NOMO-1 treated with DMSO at 0.1 percent for 48 hours (cell line): ENCODE measurements at regions not wholly inside any gene's neighbourhood (a gene's known extent, or its start where the extent isn't known, plus 50 kb on each side); places are given as distances from the start of the nearest gene placed in this dataset.
"Not testable (repeated sequence)": the region's sequence is repeated elsewhere in the genome, so short reads cannot be mapped to it uniquely, and the experiment has no call there.

Experiments
- DNase-seq: peaks from one replicate; lab custom pipeline; 2025; ENCODE audit not compliant: unreplicated experiment; lab: John Stamatoyannopoulos, UW

DNA sequence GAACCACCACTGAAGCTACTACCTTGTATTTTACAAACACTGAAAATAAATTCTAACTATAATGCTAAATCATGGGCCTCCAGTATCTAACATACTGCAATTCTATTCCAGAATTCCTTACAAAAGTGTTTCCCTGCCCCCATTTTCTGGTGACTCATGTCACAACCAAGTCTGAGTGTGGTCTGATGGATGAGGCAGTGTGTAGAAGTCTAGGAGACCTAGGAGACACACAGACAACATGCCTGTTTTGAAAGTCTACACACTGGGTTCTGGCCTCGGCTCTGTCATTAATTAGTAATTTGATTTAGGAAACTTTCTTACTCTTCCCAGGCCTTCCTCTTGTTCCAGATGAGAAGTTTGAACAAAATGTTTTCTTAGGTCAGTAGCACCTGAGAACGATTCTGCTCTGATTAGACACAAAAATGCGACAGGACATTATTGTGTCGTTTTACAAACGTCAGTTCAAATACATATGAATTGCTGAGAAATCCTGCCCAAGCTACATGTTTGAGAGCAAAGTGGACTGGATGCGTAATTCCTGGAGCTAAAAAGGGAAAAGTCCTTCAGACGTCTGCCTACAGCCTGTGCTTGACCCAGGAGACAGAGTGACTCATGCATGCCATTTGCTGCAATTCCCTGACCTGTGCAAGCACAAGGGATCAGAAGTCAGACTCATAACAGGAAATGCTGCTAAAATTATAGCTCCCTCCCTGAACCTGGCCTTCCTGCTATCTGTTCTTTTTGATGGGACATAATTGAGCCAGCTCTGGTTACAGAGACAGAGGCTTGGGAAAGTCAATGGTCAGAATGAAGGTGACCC is 494.4 kb downstream of the SOX11 start:
- no peak for DNase-seq

DNA sequence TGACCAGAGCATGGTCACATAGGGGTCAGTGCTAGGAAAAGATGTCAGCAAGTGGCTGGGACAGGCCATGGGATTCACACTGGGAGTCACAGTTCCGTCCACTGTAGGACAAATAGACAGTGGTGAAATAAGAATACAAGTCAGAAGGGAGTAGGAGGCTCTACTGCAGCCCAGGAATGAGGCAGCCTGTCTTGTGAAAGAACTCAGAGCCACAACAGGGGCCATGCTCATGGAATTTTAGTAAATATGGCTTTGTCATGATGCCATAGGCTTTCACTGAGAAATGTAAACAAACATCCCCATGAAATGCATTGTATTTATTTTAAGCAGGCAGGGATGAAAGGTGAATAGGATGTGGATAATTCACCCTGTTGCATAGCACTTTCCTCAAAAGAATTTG is 504.3 kb downstream of the SOX11 start:
- no peak for DNase-seq

DNA sequence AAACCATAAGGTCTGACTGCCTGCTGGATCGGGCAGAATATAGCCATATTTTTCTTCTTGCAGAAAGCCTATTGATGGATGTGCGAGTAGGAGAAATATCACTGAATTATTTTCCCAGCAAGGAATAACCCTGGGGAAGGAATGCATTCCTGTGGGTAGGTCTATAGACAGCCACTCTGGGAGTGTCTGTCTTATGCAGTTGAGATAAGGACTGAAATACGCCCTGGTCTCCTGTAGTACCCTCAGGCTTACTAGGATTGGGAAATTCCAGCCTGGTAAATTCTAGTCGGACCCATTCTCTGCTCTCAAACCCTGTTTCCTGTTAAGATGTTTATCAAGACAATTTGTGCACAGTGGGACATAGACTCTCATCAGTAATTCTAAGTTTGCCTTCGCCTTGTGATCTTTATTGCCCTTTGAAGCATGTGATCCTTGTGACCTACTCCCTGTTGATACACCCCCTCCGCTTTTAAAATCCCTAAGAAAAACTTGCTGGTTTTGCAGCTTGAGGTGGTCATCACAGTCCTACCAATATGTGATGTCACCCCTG is 506.3 kb downstream of the SOX11 start:
- not testable (repeated sequence) for DNase-seq

DNA sequence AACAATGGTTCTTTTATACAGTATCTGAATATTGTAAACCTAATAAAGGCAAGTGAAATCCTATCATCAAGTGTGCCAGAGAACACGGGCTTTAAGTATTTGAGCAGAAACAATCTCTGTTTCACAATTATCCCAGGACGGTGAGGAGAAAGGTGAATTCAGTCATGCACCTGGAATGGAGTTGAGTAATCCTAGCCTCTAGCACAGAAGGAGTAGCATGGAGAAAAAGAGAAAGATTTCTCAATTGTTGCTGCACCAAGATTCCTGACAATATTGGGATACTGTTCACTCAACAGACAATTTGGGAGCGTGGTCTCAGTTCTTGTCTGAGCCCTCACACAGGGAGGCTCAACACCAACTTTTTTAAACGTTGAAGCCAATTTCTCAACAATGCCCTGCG is 510.6 kb downstream of the SOX11 start:
- DNase-seq: no peak

DNA sequence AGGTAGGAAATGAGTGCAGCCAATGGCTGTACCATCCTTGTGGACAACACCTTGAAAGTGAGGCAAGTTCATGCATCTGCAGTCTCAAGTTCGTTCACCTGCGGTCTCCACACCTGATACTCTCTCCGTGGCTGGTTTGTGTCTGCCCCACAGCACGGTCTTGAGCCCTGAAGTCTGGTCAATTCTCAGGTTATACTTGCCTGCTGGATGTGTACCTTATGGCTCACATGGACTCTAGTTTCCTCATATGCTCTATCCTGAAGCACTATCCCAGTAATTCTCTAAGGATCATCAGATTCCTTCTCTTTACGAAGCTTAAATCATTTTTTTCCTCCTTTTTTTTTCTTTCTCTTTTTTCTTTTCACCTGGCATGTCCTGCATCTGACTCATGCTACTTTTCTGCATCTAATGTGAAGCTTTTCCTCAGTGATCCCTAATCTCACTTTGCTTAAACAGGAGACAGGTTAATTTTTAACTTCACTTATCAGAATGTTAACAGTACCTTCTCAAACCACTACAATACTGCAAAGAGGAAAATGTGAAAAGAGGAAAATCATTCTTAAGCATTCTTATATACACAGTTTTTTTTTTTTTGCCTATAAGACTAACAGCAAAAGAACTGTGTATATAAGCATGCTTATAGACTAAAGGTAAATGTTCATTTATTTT is 511.2 kb downstream of the SOX11 start:
- no peak for DNase-seq

DNA sequence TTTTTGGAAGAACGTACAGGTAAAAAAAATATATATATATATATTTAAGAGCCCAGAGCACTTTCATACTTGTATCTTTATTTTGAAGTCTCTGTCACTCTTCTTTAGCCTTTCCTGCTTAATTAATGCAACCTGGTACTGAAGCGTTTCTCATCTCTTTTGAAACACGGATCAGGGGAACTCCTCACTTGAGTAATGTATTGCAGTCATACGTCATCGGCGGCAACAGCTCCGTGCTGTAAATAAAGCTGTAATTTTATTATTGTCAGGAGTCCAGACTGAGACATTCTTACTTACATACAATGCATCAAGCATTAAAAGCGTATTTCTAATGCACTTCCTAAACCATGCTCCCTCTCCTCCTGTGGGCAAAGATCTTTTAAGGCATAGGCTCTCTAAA is 514.7 kb downstream of the SOX11 start:
- no peak for DNase-seq

DNA sequence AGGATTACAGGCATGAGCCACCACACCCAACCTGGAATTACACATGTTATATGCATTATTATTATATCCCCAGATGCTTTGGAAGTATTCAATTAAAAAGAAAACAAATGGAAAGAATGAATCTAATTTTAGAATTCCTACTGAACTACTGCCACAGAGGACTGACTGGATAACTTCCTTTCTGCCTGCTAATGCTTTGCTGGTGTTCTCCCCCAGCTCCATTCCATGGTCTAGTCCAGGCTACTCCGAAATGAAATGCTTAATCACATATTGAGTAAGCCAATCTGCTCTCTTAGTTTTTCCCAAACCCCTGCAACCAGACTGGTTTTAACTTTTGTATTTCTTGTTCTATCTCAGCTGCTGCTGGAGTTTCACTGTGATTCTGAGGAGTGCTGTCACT is 519.1 kb downstream of the SOX11 start:
- DNase-seq: no peak

DNA sequence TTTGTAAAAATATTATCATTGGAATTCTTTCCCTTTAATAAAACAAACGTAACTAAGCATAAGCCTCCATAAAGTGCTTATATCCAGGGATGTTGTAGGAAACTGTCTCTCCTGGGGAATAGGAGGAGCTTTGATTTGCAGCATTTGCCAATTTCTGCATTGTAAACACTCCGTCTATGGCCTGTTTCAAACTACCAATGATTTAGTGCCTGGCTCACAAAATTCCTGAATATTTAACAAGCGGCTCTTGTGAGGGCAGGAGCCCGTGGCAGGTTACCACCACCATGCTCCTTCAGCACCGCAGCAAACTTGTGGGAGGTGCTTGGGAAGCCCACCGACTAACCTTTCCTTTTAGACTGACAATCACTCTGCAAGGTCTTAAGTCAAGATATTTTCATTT is 520.3 kb downstream of the SOX11 start:
- DNase-seq: no peak

DNA sequence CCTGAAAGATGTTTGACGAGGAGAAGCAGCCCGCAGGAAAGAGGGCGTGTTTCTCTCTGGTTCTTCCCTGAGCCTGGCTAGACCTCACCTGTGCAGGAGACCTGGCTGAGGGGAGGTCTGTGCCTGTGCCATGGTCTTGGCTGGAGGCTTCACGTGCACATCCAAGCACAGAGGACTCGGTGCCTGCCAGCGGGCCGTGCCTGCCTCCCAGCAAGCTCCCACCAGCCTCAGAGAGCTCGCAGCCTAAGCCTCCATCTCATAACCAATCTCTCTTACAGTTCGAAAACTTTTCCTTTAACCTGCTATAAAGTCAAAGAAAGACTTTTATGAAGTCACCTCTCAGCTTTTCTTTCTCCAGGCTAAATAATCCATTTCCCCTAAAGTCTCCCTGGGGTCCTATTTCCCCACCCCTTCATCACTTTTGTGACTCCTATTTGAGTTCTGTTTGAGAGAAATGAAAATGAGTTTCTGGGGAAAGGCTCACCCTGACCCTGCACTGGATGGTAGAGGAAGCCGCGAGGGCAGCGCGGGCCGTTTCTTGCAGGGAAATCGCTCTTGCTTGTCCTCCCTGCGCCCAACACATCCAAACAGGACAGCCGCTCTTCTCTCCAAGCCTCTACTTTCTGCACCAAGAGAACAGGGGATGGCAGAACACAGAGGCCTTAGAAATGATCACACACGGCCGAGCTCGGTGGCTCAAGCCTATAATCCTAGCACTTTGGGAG is 521.0 kb downstream of the SOX11 start:
- no peak for DNase-seq

DNA sequence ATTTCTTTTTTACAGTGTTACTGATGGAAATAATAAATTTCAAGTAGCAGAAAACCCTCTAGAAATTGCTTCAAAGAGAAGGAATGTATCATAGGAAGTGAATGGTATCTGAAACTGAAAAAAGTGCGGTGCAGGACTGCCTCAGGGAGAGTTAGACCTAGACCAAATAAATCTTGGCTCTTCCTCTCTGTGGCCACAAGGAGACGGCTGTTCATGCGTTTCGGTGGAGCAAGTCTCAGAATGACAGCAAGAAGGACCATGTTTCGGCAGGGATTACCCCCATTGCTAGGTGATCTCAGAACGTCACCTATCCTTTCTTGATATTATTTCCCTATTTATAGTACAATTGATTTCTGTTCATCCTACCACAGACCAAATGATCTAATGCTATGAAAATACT is 522.3 kb downstream of the SOX11 start:
- no peak for DNase-seq

DNA sequence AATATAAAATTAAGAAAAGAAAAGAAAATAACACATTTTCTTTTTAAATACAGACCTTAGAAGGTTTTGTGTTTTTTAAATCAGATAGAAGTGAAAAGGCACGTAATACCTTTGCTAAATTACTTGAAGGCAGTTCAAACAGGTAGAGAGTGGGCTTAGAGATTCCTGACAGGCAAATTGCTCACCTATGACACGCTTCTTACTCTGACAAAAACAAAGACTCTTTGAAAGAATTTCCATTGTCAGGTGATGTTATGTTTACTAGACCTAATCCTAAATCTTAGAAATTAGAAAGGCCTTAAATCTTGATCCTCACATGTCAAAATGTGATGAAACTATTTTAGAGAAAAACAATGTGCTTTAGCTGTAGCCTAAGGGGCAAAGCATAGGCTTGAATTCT is 522.9 kb downstream of the SOX11 start:
- DNase-seq: no peak

DNA sequence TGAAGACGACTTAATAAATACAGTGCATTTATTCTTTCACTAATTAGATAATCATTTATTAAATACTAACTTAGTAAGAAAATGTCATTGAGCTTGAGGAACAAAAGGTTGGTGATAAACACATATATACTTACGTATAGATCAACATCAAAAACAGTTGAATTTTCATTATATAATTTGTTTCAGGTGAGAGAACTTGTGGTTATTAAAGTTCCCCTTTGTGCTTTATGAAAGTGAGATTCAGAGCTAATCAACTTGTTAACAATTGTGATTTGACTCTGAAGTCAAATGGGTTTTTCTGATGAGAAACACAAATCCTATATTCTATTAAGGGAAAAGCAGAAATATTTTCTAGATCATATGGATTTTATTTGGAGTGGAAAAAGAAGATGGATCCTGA is 524.0 kb downstream of the SOX11 start:
- no peak for DNase-seq

DNA sequence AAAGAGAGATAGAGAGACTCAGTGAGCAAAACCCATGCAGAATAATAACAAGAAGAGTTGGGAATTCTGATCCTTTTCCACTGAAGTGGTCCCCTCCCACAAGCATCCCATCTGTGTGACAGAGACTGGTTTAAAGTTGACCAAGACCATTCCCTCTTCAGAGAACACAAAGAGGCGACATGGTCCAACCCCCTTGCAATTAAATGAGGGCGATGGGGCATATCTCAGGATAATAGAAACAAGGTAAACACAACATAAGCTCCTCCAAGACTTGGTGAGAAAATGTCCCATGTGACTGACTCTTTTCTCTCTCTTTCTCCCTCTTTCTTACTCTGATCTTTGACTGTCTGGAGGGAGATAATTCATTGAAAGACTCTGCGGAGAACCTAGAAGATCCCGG is 526.7 kb downstream of the SOX11 start:
- DNase-seq: no peak

DNA sequence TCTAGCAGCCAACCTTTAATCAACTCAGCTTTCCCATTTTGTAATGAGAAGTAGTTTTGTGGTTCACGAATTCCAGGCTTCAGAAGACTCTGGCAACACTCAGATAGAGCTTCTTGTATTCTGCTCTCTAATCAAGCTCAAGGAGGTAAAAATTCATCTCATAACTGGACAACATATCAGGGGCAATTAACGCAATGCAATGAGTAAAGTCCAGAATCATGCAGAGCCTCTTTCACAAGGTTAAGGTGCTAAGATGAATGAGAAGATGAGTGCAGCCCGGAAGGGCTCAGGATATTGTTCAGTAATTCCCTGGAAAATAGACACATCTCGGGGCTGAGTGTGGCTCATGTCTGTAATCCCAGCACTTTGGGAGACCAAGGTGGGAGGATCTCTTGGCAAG is 527.7 kb downstream of the SOX11 start:
- no peak for DNase-seq

DNA sequence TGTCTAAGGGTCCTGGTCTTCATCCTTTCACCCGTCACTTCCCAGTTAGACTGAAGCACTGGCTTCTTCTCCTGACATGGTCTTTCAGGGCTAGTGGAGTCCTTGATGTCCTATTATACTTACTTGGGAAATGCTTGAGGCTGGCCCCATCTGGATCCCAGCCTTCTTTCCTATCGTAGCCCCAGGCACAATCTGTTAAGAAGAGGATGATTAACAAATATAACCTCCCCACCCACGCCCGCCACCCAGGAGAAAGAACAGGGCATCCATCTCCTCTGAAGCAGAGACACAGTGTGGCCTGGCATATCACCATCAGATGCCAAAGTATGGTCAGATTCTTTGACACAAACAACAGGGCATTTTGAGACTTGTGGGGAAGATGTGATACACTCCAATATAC is 530.1 kb downstream of the SOX11 start:
- DNase-seq: no peak

DNA sequence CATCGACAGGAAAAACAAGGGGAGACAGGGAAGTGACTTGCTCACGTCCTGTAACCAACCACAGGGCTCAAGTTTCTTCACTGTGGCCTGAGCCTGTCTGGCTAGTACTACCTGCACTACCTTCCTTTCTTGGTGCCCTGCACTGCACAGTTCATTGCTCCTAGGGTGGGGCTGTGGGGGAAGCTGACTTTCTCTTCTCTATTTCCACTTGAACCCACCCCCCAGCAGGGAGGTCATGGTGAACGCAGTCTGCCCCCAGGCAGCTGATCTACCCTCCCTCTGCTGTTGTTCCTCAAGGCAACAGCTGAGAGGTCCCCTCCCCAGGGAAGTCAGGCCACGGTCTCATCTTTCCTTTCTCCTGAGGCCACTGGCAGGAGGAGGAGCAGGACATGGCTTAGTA is 532.1 kb downstream of the SOX11 start:
- DNase-seq: no peak

DNA sequence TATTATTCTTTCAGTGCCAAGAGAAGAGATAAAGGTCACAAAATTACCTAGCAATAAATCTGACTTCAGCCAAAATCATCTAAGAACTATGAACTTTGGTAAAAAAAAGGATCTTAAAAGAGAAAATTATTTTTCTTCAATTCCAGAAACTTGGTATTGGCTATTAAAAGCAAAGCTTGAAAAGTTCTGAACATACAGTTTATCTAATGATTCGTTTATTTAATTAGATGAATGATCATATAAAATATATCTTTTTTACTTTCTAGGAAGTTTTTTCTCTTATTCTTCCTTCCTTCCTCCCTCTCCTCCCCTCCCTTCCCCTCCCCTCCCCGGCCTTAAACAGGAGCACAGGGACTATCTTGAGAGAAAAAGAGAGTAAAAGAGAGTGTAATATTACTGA is 536.1 kb downstream of the SOX11 start:
- DNase-seq: no peak

DNA sequence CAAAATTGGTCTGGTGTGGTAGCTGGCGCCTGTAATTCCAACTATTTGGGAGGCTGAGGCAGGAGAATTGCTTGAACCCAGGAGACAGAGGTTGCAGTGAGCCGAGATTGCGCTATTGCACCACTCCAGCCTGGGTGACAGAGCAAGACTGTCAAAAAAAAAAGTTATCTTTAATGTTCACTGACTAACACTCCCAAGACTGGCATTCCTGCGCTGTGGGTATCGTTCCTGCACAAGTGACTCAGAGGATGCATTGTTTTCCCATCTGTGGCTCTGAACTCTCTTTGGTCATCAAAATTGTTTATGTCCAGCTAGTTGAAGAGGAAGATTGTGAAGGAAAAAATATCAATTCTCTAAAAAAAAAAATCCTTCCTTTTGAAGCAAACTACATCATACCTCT is 539.0 kb downstream of the SOX11 start:
- DNase-seq: no peak

DNA sequence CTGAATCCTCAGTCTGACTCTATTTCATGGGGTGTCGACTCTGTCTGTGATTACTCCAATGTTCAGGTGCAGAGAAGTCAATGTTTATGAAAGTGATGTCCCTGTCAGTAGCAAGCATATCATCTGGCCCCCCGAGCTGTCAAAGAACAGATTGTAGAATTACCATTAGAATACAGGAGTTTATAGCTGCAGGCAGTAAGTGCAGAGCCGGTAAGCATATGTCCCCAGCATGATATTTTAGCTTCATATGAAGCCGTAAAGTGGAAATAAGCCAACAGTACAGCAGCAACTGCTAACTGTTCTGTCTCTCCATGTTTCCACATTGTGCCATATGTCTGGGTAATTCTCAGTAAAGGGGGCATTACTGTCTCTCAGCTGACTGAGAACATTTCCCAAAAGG is 541.8 kb downstream of the SOX11 start:
- DNase-seq: no peak

DNA sequence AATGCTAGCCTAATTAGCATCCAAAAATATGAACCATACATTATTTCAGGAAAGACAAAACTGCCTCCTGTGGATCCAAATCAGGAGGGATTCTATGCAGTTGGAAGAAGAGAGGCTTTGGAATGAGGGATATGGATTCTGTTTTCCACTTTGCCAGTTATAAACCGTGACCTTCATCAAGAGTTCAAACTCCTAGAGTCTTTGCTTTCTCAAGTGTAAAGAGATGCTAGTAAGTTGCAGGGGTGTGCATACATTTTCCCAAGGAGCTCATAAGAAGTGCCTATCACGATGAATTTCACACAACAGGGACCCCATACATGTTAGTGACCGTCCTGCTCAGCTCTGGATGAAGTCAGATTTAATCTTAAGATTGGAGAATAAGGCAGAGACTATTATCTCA is 542.5 kb downstream of the SOX11 start:
- no peak for DNase-seq

DNA sequence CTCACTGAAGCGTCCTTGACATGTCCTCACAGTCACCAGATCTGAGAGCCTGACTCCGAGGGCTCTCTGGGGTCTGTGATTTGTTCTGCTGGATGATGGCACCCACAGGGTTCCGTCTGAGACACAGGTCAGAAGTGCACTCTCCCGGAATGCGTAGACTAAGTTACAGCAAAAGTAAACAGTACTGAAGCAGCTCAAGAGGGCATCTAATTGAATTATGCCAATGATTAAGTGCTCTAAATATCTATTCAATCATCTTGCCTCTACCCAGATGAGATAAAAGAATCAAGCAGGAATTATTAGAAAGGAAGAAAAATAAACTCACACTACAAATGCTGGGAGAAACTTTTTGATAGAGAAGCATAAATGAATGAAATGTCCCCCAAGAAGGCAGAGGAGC is 544.1 kb downstream of the SOX11 start:
- no peak for DNase-seq
